HCT116 (cell line): ENCODE measurements at regions not wholly inside any gene's neighbourhood (a gene's known extent, or its start where the extent isn't known, plus 50 kb on each side); places are given as distances from the start of the nearest gene placed in this dataset.
"Not testable (repeated sequence)": the region's sequence is repeated elsewhere in the genome, so short reads cannot be mapped to it uniquely, and the experiment has no call there.

ENCODE experiments used
- ATAC-seq: fragments of 200-7000 bp; cut with Tn5 transposase; 2 replicates; pipeline ENCODE4 v1.9.1; 2020; ENCODE audit warnings: mild to moderate bottlenecking, moderate library complexity
- BruUV-seq: library from RNA; stranded (reverse); fragments of 400-500 nt; replicated peaks from 2 replicates; lab custom pipeline; 2021; lab: Mats Ljungman, UMichigan
- CTCF ChIA-PET: fragments of 300-600 bp; sonication (Branson Sonifier 250); formaldehyde crosslinking; loops from one replicate; lab custom pipeline; 2021; ENCODE audit warnings: antibody characterized with exemption; lab: Charles Lee
- POLR2A ChIA-PET: fragments of 300-600, 350-600 bp; sonication (Branson Sonifier 250); formaldehyde crosslinking; loops from one replicate; lab custom pipeline; 2021; ENCODE audit warnings: antibody characterized with exemption; lab: Charles Lee
- RAD21 ChIA-PET, 2 experiments: fragments of 300-600 bp; sonication (Branson Sonifier 250); formaldehyde crosslinking; loops; one replicate each; lab custom pipeline; 2023; ENCODE audit warnings: low total read pairs in 2 of 2; ENCODE audit not compliant: uncharacterized antibody in 2 of 2, unreplicated experiment in 2 of 2, low non-redundant PET in 1 of 2; lab: Charles Lee
- DNase-seq: peaks from one replicate; pipeline ENCODE4 v3.0.0-alpha.2; 2010; ENCODE audit warnings: low read depth, low spot score
- H2AFZ ChIP-seq: fragments of 200-600 bp; shearing (Covaris generic), sonication (generic); 2 replicates; pipeline ENCODE4 v1.6.1; 2017; ENCODE audit warnings: low read depth, mixed run types, mixed read lengths, antibody characterized with exemption, low read length; ENCODE audit not compliant: poor library complexity, severe bottlenecking
- H3K27ac ChIP-seq: 2 replicates; pipeline ENCODE4 v1.5.1; 2012; ENCODE audit warnings: low read depth, low read length
- H3K27me3 ChIP-seq: fragments of 200-600 bp; sonication (generic); 2 replicates; pipeline ENCODE4 v1.6.1; 2016; ENCODE audit warnings: mixed run types, low read length, mixed read lengths; ENCODE audit not compliant: insufficient read depth
- H3K36me3 ChIP-seq, 2 experiments: fragments of 200-500 bp in 1 of 2; fragments of 200-600 bp in 1 of 2; sonication (Bioruptor generic) in 1 of 2; sonication (generic) in 1 of 2; 2 replicates each; pipeline versions ENCODE4 v1.5.1 to v1.6.1; 2014 to 2016; ENCODE audit warnings: low read length in 2 of 2, inconsistent platforms in 1 of 2, mixed read lengths in 1 of 2, mixed run types in 1 of 2; ENCODE audit not compliant: insufficient read depth in 2 of 2, control insufficient read depth in 1 of 2
- H3K4me1 ChIP-seq, 2 experiments: fragments of 200-600 bp in 1 of 2; sonication (generic) in 1 of 2; 2 replicates each; pipeline versions ENCODE4 v1.5.1 to v1.6.1; 2012 to 2017; ENCODE audit warnings: low read length in 2 of 2, inconsistent platforms in 1 of 2, mild to moderate bottlenecking in 1 of 2, mixed read lengths in 1 of 2, mixed run types in 1 of 2, moderate library complexity in 1 of 2; ENCODE audit not compliant: insufficient read depth in 2 of 2, control insufficient read depth in 1 of 2
- H3K4me2 ChIP-seq: fragments of 200-600 bp; sonication (generic); 2 replicates; pipeline ENCODE4 v1.6.1; 2017; ENCODE audit warnings: mixed run types, low read length, mixed read lengths
- H3K4me3 ChIP-seq, 2 experiments: fragments of 200-600 bp in 1 of 2; sonication (generic) in 1 of 2; replicated peaks in 1 of 2; 2 replicates each; pipeline ENCODE4 v1.5.1; 2011 to 2016; ENCODE audit warnings: low read length in 2 of 2, control low read depth in 1 of 2, low read depth in 1 of 2, mild to moderate bottlenecking in 1 of 2, mixed read lengths in 1 of 2, mixed run types in 1 of 2
- H3K79me2 ChIP-seq: fragments of 200-600 bp; sonication (generic); 2 replicates; pipeline ENCODE4 v1.6.1; 2017; ENCODE audit warnings: mild to moderate bottlenecking, mixed run types, low read length, moderate library complexity, mixed read lengths; ENCODE audit not compliant: insufficient read depth
- H3K9ac ChIP-seq: fragments of 200-600 bp; sonication (generic); 2 replicates; pipeline ENCODE4 v1.6.1; 2016; ENCODE audit warnings: low read length, mixed read lengths
- H3K9me2 ChIP-seq: fragments of 200-600 bp; sonication (generic), shearing (Covaris generic); 2 replicates; pipeline ENCODE4 v1.6.1; 2017; ENCODE audit warnings: mixed run types, mild to moderate bottlenecking, moderate library complexity; ENCODE audit not compliant: insufficient read depth
- H3K9me3 ChIP-seq, 2 experiments: fragments of 200-500 bp in 1 of 2; fragments of 200-600 bp in 1 of 2; sonication (Bioruptor generic) in 1 of 2; sonication (generic) in 1 of 2; 2 replicates each; pipeline ENCODE4 v1.6.1; 2014 to 2017; ENCODE audit warnings: low read length in 2 of 2, mixed read lengths in 2 of 2, inconsistent platforms in 1 of 2, low read depth in 1 of 2, mild to moderate bottlenecking in 1 of 2, mixed run types in 1 of 2, moderate library complexity in 1 of 2; ENCODE audit not compliant: control insufficient read depth in 1 of 2, insufficient read depth in 1 of 2
- H4K20me1 ChIP-seq: fragments of 200-600 bp; sonication (generic), shearing (Covaris generic); 2 replicates; pipeline ENCODE4 v1.6.1; 2017; ENCODE audit warnings: mixed run types, mild to moderate bottlenecking, moderate library complexity; ENCODE audit not compliant: insufficient read depth
- intact Hi-C: fragments of 100-400 bp; cut with micrococcal nuclease; formaldehyde crosslinking; loops from 2 replicates; pipeline ENCODE4 v1.10.0; 2022

- H3K9me3 ChIP-seq, DNase-seq, H3K27ac ChIP-seq, H3K4me1 ChIP-seq, RAD21 ChIA-PET, H4K20me1 ChIP-seq, intact Hi-C loops, H3K36me3 ChIP-seq, POLR2A ChIA-PET, CTCF ChIA-PET, ATAC-seq, H3K4me2 ChIP-seq, BruUV-seq, H2AFZ ChIP-seq, H3K27me3 ChIP-seq, H3K9me2 ChIP-seq, H3K79me2 ChIP-seq, H3K9ac ChIP-seq, H3K4me3 ChIP-seq: not testable (repeated sequence)
Observed at GRCh38 chr15:77934516-77934915, 143.0 kb downstream of the TBC1D2B start.

GRCh38 chr15:77930907-77931306 is 146.6 kb downstream of the TBC1D2B start:
- POLR2A ChIA-PET, H3K4me1 ChIP-seq, H2AFZ ChIP-seq, H3K4me3 ChIP-seq, intact Hi-C loops, H3K27ac ChIP-seq, CTCF ChIA-PET, H3K9me3 ChIP-seq, RAD21 ChIA-PET, H4K20me1 ChIP-seq, ATAC-seq, H3K9me2 ChIP-seq, H3K9ac ChIP-seq, H3K27me3 ChIP-seq, H3K79me2 ChIP-seq, DNase-seq, H3K4me2 ChIP-seq, H3K36me3 ChIP-seq, BruUV-seq: not testable (repeated sequence)

DNA sequence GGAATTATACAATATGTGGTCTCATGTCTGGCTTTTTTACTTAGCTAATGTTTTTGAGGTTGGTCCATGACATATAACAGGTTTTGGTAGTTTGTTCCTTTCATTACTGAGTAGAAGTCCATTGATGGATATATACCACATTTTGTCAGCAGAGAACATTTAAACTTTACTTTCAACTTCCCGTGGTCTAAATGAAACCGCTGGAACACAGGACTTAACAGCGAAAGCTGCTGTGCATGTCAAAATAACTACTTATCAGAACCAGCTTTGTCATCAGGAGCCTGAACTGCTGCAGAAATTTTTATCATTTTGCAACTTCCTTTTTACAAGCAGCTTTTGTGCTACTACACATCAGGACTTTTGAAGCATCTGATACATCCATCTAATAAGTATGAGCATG is 147.0 kb downstream of the TBC1D2B start:
- H3K4me3 ChIP-seq, POLR2A ChIA-PET, H3K9ac ChIP-seq, H4K20me1 ChIP-seq, ATAC-seq, H3K79me2 ChIP-seq, H3K4me2 ChIP-seq, H3K9me2 ChIP-seq, H3K4me1 ChIP-seq, H3K9me3 ChIP-seq, H3K27ac ChIP-seq, CTCF ChIA-PET, H2AFZ ChIP-seq, DNase-seq, intact Hi-C loops, H3K36me3 ChIP-seq, H3K27me3 ChIP-seq, RAD21 ChIA-PET, BruUV-seq: not testable (repeated sequence)
